ENCODE measurements at regions not wholly inside any gene's neighbourhood (a gene's known extent, or its start where the extent isn't known, plus 50 kb on each side); places are given as distances from the start of the nearest gene placed in this dataset.
"Not testable (repeated sequence)": the region's sequence is repeated elsewhere in the genome, so short reads cannot be mapped to it uniquely, and the experiment has no call there.

GRCh38 chr10:91096274-91096673 is 124.2 kb upstream of the PCGF5 start:
- BruUV-seq (replicated peaks): no TSS peak
- H3K9me3 ChIP-seq (ENCODE audit: low read depth, low read length, poor library complexity, severe bottlenecking): no peaks in the 10 kb centered on the region

GRCh38 chr10:91097313-91097712 is 123.2 kb upstream of the PCGF5 start:
- Histone ChIP-seq H3K27ac (ENCODE audit: low read depth, low read length, poor library complexity, severe bottlenecking) (no peak overlapping the region), H3K36me3 (ENCODE audit: insufficient read depth, low read length, poor library complexity, severe bottlenecking) (no peaks in the 10 kb centered on the region), H3K4me1 (ENCODE audit: insufficient read depth, low read length, poor library complexity, severe bottlenecking) (no peaks in the 10 kb centered on the region), H3K9me3 (ENCODE audit: low read depth, low read length, poor library complexity, severe bottlenecking) (no peaks in the 10 kb centered on the region), H3K4me3 (ENCODE audit: low read depth, low read length, poor library complexity, severe bottlenecking) (no peak overlapping the region), H3K27me3 (replicated peaks; ENCODE audit: insufficient read depth, low read depth, low read length, poor library complexity) (no peaks in the 10 kb centered on the region)
- TF ChIP-seq CTCF (conservative IDR thresholded peaks at IDR 0.05; ENCODE audit: low read depth, low read length) (no peak), EZH2 (IDR thresholded peaks at IDR 0.05; ENCODE audit: borderline replicate concordance, low read depth, low read length, poor library complexity, severe bottlenecking) (no peak)
- ChIA-PET CTCF (no interaction called here), POLR2A (ENCODE audit: low non-redundant PET) (no interaction called here)
- no peak for DNase-seq (ENCODE audit: low spot score)
- intact Hi-C loops (cut with micrococcal nuclease; ENCODE audit: unreplicated experiment): no loop called here
- no TSS peak for BruUV-seq (replicated peaks)

More at GRCh38 chr10:91096274-91096673, 124.2 kb upstream of the PCGF5 start:
- intact Hi-C loops (cut with micrococcal nuclease; ENCODE audit: unreplicated experiment): no loop called here
- H3K27me3 ChIP-seq (replicated peaks; ENCODE audit: insufficient read depth, low read depth, low read length, poor library complexity): no peaks in the 10 kb centered on the region
- no peaks in the 10 kb centered on the region for H3K36me3 ChIP-seq (ENCODE audit: insufficient read depth, low read length, poor library complexity, severe bottlenecking)
- H3K4me3 ChIP-seq (ENCODE audit: low read depth, low read length, poor library complexity, severe bottlenecking): no peak overlapping the region
- no peak for DNase-seq (ENCODE audit: low spot score)
- ChIA-PET CTCF (no interaction called here), POLR2A (ENCODE audit: low non-redundant PET) (no interaction called here)
- no peak for TF ChIP-seq EZH2 (IDR thresholded peaks at IDR 0.05; ENCODE audit: borderline replicate concordance, low read depth, low read length, poor library complexity, severe bottlenecking)
- TF ChIP-seq CTCF (conservative IDR thresholded peaks at IDR 0.05; ENCODE audit: low read depth, low read length): no peak
- no peak overlapping the region for H3K27ac ChIP-seq (ENCODE audit: low read depth, low read length, poor library complexity, severe bottlenecking)
- no peaks in the 10 kb centered on the region for H3K4me1 ChIP-seq (ENCODE audit: insufficient read depth, low read length, poor library complexity, severe bottlenecking)

- CTCF ChIA-PET; H3K4me3 ChIP-seq (ENCODE audit: low read depth, low read length, poor library complexity, severe bottlenecking); H3K27me3 ChIP-seq (replicated peaks; ENCODE audit: insufficient read depth, low read depth, low read length, poor library complexity); H3K4me1 ChIP-seq (ENCODE audit: insufficient read depth, low read length, poor library complexity, severe bottlenecking); H3K9me3 ChIP-seq (ENCODE audit: low read depth, low read length, poor library complexity, severe bottlenecking); H3K36me3 ChIP-seq (ENCODE audit: insufficient read depth, low read length, poor library complexity, severe bottlenecking); POLR2A ChIA-PET (ENCODE audit: low non-redundant PET); H3K27ac ChIP-seq (ENCODE audit: low read depth, low read length, poor library complexity, severe bottlenecking); DNase-seq (ENCODE audit: low spot score); intact Hi-C loops (cut with micrococcal nuclease; ENCODE audit: unreplicated experiment); BruUV-seq (replicated peaks): not testable (repeated sequence)
Observed at GRCh38 chr10:91098021-91098420, 122.4 kb upstream of the PCGF5 start.

- BruUV-seq (replicated peaks): no TSS peak
Observed at GRCh38 chr10:91103384-91104192, 116.9 kb upstream of the PCGF5 start.

More at GRCh38 chr10:91103384-91104192, 116.9 kb upstream of the PCGF5 start:
- POLR2A ChIA-PET (ENCODE audit: low non-redundant PET): no interaction called here
- H3K36me3 ChIP-seq (ENCODE audit: insufficient read depth, low read length, poor library complexity, severe bottlenecking): no peaks in the 10 kb centered on the region
- CTCF ChIA-PET: no interaction called here
- no peak overlapping the region for H3K27ac ChIP-seq (ENCODE audit: low read depth, low read length, poor library complexity, severe bottlenecking)
- no peaks in the 10 kb centered on the region for H3K9me3 ChIP-seq (ENCODE audit: low read depth, low read length, poor library complexity, severe bottlenecking)
- no peaks in the 10 kb centered on the region for H3K4me1 ChIP-seq (ENCODE audit: insufficient read depth, low read length, poor library complexity, severe bottlenecking)
- TF ChIP-seq CTCF (conservative IDR thresholded peaks at IDR 0.05; ENCODE audit: low read depth, low read length) (no peak), EZH2 (IDR thresholded peaks at IDR 0.05; ENCODE audit: borderline replicate concordance, low read depth, low read length, poor library complexity, severe bottlenecking) (no peak)
- no peak overlapping the region for H3K4me3 ChIP-seq (ENCODE audit: low read depth, low read length, poor library complexity, severe bottlenecking)
- intact Hi-C loops (cut with micrococcal nuclease; ENCODE audit: unreplicated experiment): no loop called here
- DNase-seq (ENCODE audit: low spot score): no peak
- H3K27me3 ChIP-seq (replicated peaks; ENCODE audit: insufficient read depth, low read depth, low read length, poor library complexity): peaks cover 12% of the 10 kb centered on the region

All from A673 (cell line).